ENCODE measurements at regions not wholly inside any gene's neighbourhood (a gene's known extent, or its start where the extent isn't known, plus 50 kb on each side); places are given as distances from the start of the nearest gene placed in this dataset.
"Not testable (repeated sequence)": the region's sequence is repeated elsewhere in the genome, so short reads cannot be mapped to it uniquely, and the experiment has no call there.

GRCh38 chr6:134778431-134778830, 171.5 kb downstream of the ALDH8A1 start:
- no peak for DNase-seq

GRCh38 chr6:134774201-134774638, 175.7 kb downstream of the ALDH8A1 start:
- DNase-seq, result no peak

GRCh38 chr6:134772671-134773360, 177.1 kb downstream of the ALDH8A1 start:
- peak; percentile 7 to 20 for DNase-seq

GRCh38 chr6:134768931-134769330, 181.0 kb downstream of the ALDH8A1 start:
- DNase-seq, result no peak

- no peak for DNase-seq
Observed at GRCh38 chr6:134766497-134766896, 183.4 kb downstream of the ALDH8A1 start.

GRCh38 chr6:134764741-134765140, 185.2 kb downstream of the ALDH8A1 start:
- DNase-seq, result no peak

GRCh38 chr6:134763575-134763974, 186.3 kb downstream of the ALDH8A1 start:
- not testable (repeated sequence) for DNase-seq

- no peak for DNase-seq
Observed at GRCh38 chr6:134758621-134759020, 191.3 kb downstream of the ALDH8A1 start.

- no peak for DNase-seq
Observed at GRCh38 chr6:134757911-134758361, 192.0 kb downstream of the ALDH8A1 start.

GRCh38 chr6:134756374-134757025, 193.4 kb downstream of the ALDH8A1 start:
- no peak for DNase-seq

GRCh38 chr6:134754013-134754690, 195.7 kb downstream of the ALDH8A1 start:
- DNase-seq, result no peak

- no peak for DNase-seq
Observed at GRCh38 chr6:134753001-134753400, 196.9 kb downstream of the ALDH8A1 start.

- DNase-seq, result no peak
Observed at GRCh38 chr6:134752445-134752844, 197.5 kb downstream of the ALDH8A1 start.

GRCh38 chr6:134750669-134751068, 199.2 kb downstream of the ALDH8A1 start:
- DNase-seq, result no peak

GRCh38 chr6:134748484-134748883, 201.4 kb downstream of the ALDH8A1 start:
- DNase-seq, result no peak

- DNase-seq, result not testable (repeated sequence)
Observed at GRCh38 chr6:134747197-134747596, 202.7 kb downstream of the ALDH8A1 start.

- no peak for DNase-seq
Observed at GRCh38 chr6:134746140-134746539, 203.8 kb downstream of the ALDH8A1 start.

GRCh38 chr6:134745192-134745591, 204.7 kb downstream of the ALDH8A1 start:
- not testable (repeated sequence) for DNase-seq

GRCh38 chr6:134744301-134744700, 205.6 kb downstream of the ALDH8A1 start:
- no peak for DNase-seq

GRCh38 chr6:134741200-134741536, 208.7 kb downstream of the ALDH8A1 start:
- no peak for DNase-seq

GRCh38 chr6:134740473-134741199, 209.3 kb downstream of the ALDH8A1 start:
- DNase-seq, result no peak

GRCh38 chr6:134740027-134740373, 209.9 kb downstream of the ALDH8A1 start:
- no peak for DNase-seq

GRCh38 chr6:134739299-134740026, 210.4 kb downstream of the ALDH8A1 start:
- no peak for DNase-seq

Measured in Kasumi-1 (cell line).